ENCODE measurements at regions not wholly inside any gene's neighbourhood (a gene's known extent, or its start where the extent isn't known, plus 50 kb on each side); places are given as distances from the start of the nearest gene placed in this dataset.
"Not testable (repeated sequence)": the region's sequence is repeated elsewhere in the genome, so short reads cannot be mapped to it uniquely, and the experiment has no call there.

GRCh38 chr12:97616946-97617345, 154.3 kb downstream of the RMST start:
- no peak for DNase-seq

GRCh38 chr12:97628962-97629361, 166.4 kb downstream of the RMST start:
- no peak for DNase-seq

GRCh38 chr12:97629382-97629781, 166.8 kb downstream of the RMST start:
- no peak for DNase-seq

- DNase-seq: no peak
These were observed 167.8 kb downstream of the RMST start for GRCh38 chr12:97630356-97630755.

GRCh38 chr12:97630875-97631274, 168.3 kb downstream of the RMST start:
- no peak for DNase-seq

- DNase-seq: no peak
These were observed 175.2 kb downstream of the RMST start for GRCh38 chr12:97637770-97638169.

- no peak for DNase-seq
These were observed 176.1 kb downstream of the RMST start for GRCh38 chr12:97638739-97639138.

- no peak for DNase-seq
These were observed 177.1 kb downstream of the RMST start for GRCh38 chr12:97639702-97640101.

- no peak for DNase-seq
These were observed 178.2 kb downstream of the RMST start for GRCh38 chr12:97640826-97641225.

GRCh38 chr12:97642911-97643310, 180.3 kb downstream of the RMST start:
- no peak for DNase-seq

- DNase-seq: no peak
These were observed 181.3 kb downstream of the RMST start for GRCh38 chr12:97643924-97644323.

GRCh38 chr12:97645726-97646125, 183.1 kb downstream of the RMST start:
- DNase-seq: no peak

GRCh38 chr12:97647142-97647541, 184.5 kb downstream of the RMST start:
- no peak for DNase-seq

GRCh38 chr12:97650242-97650641, 187.6 kb downstream of the RMST start:
- DNase-seq: no peak

- DNase-seq: not testable (repeated sequence)
These were observed 193.9 kb downstream of the RMST start for GRCh38 chr12:97656548-97656947.

- DNase-seq: no peak
These were observed 196.7 kb downstream of the RMST start for GRCh38 chr12:97659117-97659880.

- DNase-seq: no peak
These were observed 203.7 kb downstream of the RMST start for GRCh38 chr12:97666263-97666662.

- no peak for DNase-seq
These were observed 210.3 kb downstream of the RMST start for GRCh38 chr12:97672870-97673269.

GRCh38 chr12:97680751-97681150, 218.1 kb downstream of the RMST start:
- no peak for DNase-seq

- no peak for DNase-seq
These were observed 219.3 kb downstream of the RMST start for GRCh38 chr12:97681612-97682504.

- DNase-seq: no peak
These were observed 222.8 kb downstream of the RMST start for GRCh38 chr12:97685360-97685759.

- DNase-seq: no peak
These were observed 239.3 kb downstream of the RMST start for GRCh38 chr12:97701901-97702300.

- DNase-seq: no peak
These were observed 248.8 kb downstream of the RMST start for GRCh38 chr12:97711392-97711791.

- DNase-seq: no peak
These were observed 250.7 kb downstream of the RMST start for GRCh38 chr12:97713270-97713669.

All from suppressor macrophage (primary cell).